Spinal cord (tissue), 9 donors: ENCODE measurements at regions not wholly inside any gene's neighbourhood (a gene's known extent, or its start where the extent isn't known, plus 50 kb on each side); places are given as distances from the start of the nearest gene placed in this dataset.

Source experiments
- DNase-seq, 6 donors: peaks; one replicate each; pipeline versions ENCODE4 v3.0.0 to v3.0.0-alpha.2; 2013 to 2015; ENCODE audit warnings: low spot score in 6 of 6, low read depth in 4 of 6
- H3K27ac ChIP-seq: one replicate; pipeline ENCODE4 v1.5.1; 2013; ENCODE audit warnings: low read depth, low read length, control low read depth
- H3K27me3 ChIP-seq: one replicate; pipeline ENCODE4 v1.6.1; 2013; ENCODE audit warnings: low read length; ENCODE audit not compliant: control insufficient read depth, insufficient read depth
- H3K36me3 ChIP-seq: one replicate; pipeline ENCODE4 v1.6.1; 2013; ENCODE audit warnings: low read length; ENCODE audit not compliant: control insufficient read depth, insufficient read depth
- H3K4me1 ChIP-seq: one replicate; pipeline ENCODE4 v1.6.1; 2013; ENCODE audit warnings: low read length; ENCODE audit not compliant: control insufficient read depth, insufficient read depth
- H3K4me3 ChIP-seq: one replicate; pipeline ENCODE4 v1.5.1; 2013; ENCODE audit warnings: low read depth, low read length, control low read depth
- H3K9me3 ChIP-seq: one replicate; pipeline ENCODE4 v1.6.1; 2013; ENCODE audit warnings: low read length; ENCODE audit not compliant: control insufficient read depth, insufficient read depth
- WGBS: methylation state at CpG from one replicate; pipeline ENCODE4 v1.1.5; 2013; ENCODE audit warnings: missing lambda C conversion rate; ENCODE audit not compliant: insufficient coverage; 5-methylcytosine and 5-hydroxymethylcytosine counted together
- donor health status: healthy.

DNA sequence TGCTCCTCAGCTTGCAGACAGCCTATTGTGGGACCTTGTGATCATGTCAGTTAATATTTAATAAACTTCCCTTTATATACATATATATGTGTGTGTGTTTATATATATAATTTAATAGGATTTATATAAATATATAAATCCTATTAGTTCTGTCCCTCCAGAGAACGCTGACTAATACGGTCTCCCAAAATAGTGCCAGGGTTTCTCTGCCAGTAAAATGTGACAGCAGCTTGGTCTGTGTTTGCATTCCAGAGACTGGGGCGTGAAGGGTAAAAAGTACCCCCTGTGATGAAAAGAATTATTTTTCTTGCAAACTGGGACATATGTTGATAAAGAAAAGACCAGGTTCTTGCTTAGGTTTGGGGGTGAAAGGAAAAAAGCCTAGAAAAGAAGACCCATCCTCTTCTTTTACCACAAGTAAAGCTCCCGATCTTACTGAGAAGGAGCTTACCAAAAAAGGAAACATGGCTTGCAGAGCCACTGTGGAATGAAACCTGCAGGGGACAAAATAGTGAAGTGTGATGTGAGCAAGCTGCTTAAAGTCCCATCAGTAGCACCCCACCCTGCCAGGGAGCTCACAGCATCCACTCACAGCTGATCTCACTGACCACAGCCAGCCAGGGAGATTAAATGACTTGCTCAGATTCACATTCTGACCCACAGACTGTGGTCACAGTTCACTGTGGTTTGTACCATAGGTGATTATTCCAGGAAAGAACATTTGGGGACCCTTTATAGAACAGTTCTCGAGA, 110.9 kb upstream of the RMP24 start:
- WGBS, result 100% methylated on average over 1 of the region's 5 CpGs
- H3K9me3 ChIP-seq, result no peaks in the 10 kb centered on the region
- H3K27me3 ChIP-seq, result no peaks in the 10 kb centered on the region
- H3K4me1 ChIP-seq, result no peaks in the 10 kb centered on the region
- no peak for DNase-seq
- no peaks in the 10 kb centered on the region for H3K36me3 ChIP-seq
- H3K4me3 ChIP-seq, result no peak overlapping the region
- H3K27ac ChIP-seq, result no peak overlapping the region

DNA sequence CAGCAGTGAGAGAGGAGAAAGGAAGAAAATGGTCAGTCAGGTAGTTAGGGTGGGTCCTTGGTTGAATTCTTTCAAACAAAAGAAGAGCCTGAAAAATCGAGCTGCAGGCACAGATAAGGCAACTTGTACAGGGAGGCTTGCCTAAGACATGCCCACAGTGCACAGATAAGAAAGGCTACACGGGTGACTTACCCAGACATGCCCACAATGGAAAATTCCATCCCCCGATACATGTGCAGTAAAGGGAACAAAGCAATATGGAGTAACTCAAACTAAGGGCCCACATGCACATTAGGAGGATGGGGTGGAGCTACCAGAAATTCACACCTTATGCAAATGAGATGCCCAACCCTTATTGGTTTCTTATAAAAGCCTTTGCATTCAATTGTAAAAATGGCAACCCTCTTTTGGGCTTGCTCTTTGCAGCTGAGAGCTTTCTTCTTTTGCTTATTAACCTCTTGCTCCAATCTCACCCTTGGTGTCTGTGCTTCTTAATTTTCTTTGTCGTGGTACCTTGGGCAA, 110.3 kb upstream of the RMP24 start:
- H3K27ac ChIP-seq, result no peak overlapping the region
- DNase-seq, result no peak
- 60% methylated on average over 1 of the region's 4 CpGs for whole genome bisulfite sequencing

DNA sequence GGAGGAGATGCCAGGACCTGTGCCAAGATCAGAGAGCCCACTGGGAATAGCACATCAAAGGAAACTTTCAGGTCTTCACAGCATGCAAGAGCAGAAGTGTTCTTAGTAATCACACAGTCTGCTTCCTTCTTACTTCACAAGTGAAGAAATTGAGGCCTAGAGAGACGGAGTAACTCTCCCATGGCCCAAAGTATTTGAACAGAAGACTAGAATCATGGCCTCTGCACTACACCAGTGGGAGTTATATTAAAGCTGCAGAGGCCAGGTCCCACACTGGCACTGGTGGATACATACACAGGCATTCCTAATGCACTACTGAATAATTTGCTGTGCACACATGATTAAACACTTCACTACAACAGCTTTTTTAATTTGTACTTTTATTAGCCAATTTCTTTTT, 107.6 kb upstream of the RMP24 start:
- DNase-seq, result peak in 1 of 6 donors; percentile 53
- H3K36me3 ChIP-seq, result no peaks in the 10 kb centered on the region
- no peaks in the 10 kb centered on the region for H3K9me3 ChIP-seq
- no peak overlapping the region for H3K27ac ChIP-seq
- no peak overlapping the region for H3K4me3 ChIP-seq
- H3K27me3 ChIP-seq, result no peaks in the 10 kb centered on the region
- 60% methylated on average over 1 of the region's 1 CpG for WGBS
- no peaks in the 10 kb centered on the region for H3K4me1 ChIP-seq

More for the DNA sequence above, 110.3 kb upstream of the RMP24 start:
- no peaks in the 10 kb centered on the region for H3K27me3 ChIP-seq
- H3K4me1 ChIP-seq, result no peaks in the 10 kb centered on the region
- no peaks in the 10 kb centered on the region for H3K36me3 ChIP-seq
- no peaks in the 10 kb centered on the region for H3K9me3 ChIP-seq
- no peak overlapping the region for H3K4me3 ChIP-seq

DNA sequence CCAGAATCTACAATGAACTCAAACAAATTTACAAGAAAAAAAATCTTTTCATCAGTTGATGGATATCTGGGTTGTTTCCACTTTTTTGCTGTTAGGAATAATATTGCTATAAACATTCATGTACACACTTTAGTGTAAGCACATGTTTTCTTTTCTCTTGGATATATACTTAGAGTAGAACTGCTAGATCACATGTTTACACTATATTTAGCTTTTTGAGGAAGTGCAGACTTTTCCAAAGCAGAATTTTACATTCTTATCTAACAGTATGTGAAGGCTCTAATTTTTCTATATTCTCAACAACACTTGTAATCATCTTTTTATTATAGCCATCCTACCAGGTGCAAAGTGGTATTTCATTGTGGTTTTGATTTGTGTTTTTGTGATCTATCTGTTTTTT, 103.6 kb upstream of the RMP24 start:
- Histone ChIP-seq H3K27me3 (no peaks in the 10 kb centered on the region), H3K36me3 (no peaks in the 10 kb centered on the region), H3K27ac (no peak overlapping the region), H3K9me3 (no peaks in the 10 kb centered on the region), H3K4me1 (no peaks in the 10 kb centered on the region), H3K4me3 (no peak overlapping the region)
- no peak for DNase-seq

DNA sequence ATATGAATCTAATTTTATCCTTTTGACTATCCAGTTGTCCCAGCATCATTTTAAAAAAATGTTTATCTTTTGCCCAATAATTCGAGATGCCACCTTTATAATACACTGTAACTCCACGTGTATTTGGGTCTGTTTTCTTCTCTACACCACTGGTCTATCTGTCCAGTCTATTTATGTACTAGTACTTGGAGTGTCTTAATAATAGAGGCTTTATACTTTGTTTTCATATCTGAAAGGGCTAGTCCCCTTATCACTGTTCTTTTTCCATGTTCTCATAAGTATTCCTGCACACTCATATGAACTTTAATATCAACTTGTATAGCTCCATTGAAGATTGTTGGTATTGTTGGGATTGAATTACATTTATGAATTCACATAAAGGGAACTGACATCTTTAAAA, 101.1 kb upstream of the RMP24 start:
- no peak for DNase-seq
- Histone ChIP-seq H3K4me3 (no peak overlapping the region), H3K27me3 (no peaks in the 10 kb centered on the region), H3K36me3 (no peaks in the 10 kb centered on the region), H3K9me3 (no peaks in the 10 kb centered on the region), H3K27ac (no peak overlapping the region), H3K4me1 (no peaks in the 10 kb centered on the region)
- no CpG with 5 or more reads among the region's 2 CpGs for WGBS

DNA sequence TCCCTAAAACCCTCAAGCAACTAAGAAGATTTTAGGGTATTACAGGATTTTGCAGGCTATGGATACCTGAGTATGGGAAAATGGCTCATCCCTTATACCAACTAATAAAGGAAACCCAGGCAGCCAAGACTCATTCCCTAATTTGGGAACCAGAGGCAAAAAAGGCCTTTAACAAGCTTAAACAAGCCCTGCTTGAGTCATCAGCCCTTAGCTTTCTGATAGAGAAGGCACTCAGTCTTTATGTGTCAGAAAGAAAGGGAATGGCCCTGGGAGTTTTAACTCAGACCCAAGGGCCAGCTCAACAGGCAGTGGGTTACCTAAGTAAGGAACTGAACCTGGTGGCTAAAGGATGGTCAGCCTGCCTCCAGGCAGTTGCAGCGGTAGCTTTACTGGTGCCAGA, 96.9 kb upstream of the RMP24 start:
- Histone ChIP-seq H3K27me3 (no peaks in the 10 kb centered on the region), H3K9me3 (no peaks in the 10 kb centered on the region), H3K27ac (no peak overlapping the region), H3K36me3 (no peaks in the 10 kb centered on the region), H3K4me1 (no peaks in the 10 kb centered on the region), H3K4me3 (no peak overlapping the region)
- no peak for DNase-seq
- WGBS, result no CpG with 5 or more reads among the region's 1 CpG

DNA sequence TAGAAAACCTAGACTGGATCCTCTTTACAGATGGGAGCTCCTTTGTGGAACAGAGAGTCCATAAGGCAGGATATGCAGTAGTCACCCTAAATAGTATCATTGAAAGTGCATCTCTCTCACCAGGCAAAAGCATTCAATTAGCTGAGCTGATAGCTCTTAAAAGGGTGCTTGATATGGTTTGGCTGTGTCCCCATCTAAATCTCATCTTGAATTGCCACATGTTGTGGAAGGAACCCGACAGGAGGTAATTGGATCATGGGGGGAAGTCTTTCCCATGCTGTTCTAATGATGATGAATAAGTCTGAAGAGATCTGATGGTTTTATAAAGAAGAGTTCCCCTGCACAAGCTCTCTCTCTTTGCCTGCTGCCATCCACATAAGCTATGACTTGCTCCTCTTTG, 96.2 kb upstream of the RMP24 start:
- Histone ChIP-seq H3K4me3 (no peak overlapping the region), H3K27ac (no peak overlapping the region), H3K27me3 (no peaks in the 10 kb centered on the region), H3K36me3 (no peaks in the 10 kb centered on the region), H3K4me1 (no peaks in the 10 kb centered on the region), H3K9me3 (no peaks in the 10 kb centered on the region)
- DNase-seq, result peak in 1 of 6 donors; percentile 42
- 60% methylated on average over 1 of the region's 1 CpG for WGBS

DNA sequence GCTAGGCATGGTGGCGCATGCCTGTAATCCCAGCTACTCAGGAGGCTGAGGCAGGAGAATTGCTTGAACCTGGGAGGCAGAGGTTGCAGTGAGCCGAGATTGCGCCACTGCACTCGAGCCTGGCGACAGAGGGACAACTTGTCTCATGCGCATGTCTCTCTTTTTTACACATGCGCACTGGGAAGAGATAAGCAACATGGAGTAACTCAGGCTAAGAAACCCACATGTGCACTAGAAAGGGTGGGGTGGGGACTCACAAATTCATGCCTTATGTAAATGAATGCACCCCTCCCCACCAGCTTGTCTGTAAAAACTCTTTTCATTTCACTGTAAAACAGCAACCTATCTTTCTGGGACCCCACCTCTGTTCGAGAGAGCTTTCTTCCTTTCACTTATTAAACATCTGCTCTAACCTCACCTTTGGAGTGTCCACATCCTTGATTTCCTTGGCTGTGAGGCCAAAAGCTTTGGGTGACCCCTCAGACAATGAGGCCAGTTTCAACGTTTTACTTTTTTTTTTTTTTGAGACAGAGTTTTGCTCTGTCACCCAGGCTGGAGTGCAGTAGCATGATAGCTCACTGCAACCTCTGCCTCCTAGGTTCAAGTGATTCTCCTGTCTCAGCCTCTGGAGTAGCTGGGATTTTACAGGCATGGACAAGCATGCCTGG, 91.6 kb upstream of the RMP24 start:
- no peaks in the 10 kb centered on the region for H3K27me3 ChIP-seq
- no peak for DNase-seq
- no peaks in the 10 kb centered on the region for H3K4me1 ChIP-seq
- no peak overlapping the region for H3K27ac ChIP-seq
- 88% methylated on average over 4 of the region's 9 CpGs for WGBS
- H3K9me3 ChIP-seq, result no peaks in the 10 kb centered on the region
- H3K4me3 ChIP-seq, result no peak overlapping the region
- H3K36me3 ChIP-seq, result no peaks in the 10 kb centered on the region

DNA sequence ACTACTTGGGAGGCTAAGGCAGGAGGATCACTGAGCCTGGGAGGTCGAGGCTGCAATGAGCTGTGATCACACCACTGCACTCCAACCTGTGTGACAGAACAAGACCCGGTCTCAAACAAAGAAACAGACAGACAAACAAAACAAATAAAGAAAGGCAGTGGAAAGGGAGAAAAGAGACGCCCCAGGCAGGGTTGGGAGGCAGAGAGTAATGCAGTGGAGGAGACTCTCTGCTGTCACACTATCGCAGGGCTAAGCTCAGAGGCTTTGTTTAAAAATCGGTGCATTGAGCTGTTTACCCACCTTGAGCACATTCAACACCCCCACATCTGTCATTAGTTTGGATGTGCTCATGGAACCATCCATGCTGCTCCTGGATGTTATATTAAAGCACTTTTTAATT, 84.2 kb upstream of the RMP24 start:
- Histone ChIP-seq H3K4me1 (no peaks in the 10 kb centered on the region), H3K27ac (no peak overlapping the region), H3K4me3 (no peak overlapping the region), H3K36me3 (no peaks in the 10 kb centered on the region), H3K9me3 (no peaks in the 10 kb centered on the region), H3K27me3 (no peaks in the 10 kb centered on the region)
- DNase-seq, result peak in 1 of 6 donors; percentile 44
- no CpG with 5 or more reads among the region's 5 CpGs for WGBS

DNA sequence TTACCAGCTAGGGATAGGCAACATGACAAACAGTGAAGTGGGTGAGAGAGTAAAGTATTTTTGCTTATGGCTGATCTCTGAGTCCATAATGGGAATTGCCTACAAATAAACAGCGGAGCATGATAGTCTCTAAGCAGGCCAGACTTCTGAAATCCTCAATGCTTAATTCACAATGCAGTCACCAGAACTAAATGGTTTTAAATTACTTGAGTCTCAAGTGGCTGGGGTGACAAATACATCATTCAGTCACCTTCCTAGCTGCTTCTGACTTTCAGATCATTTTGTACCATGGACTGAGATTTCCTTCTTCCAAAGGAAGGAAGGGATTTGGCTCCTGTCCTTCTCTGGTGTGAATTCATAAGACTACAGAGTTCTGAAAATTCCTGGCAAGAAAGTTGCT, 82.8 kb upstream of the RMP24 start:
- Histone ChIP-seq H3K27me3 (no peaks in the 10 kb centered on the region), H3K4me1 (no peaks in the 10 kb centered on the region), H3K27ac (no peak overlapping the region), H3K9me3 (no peaks in the 10 kb centered on the region), H3K36me3 (no peaks in the 10 kb centered on the region), H3K4me3 (no peak overlapping the region)
- no CpG with 5 or more reads among the region's 1 CpG for WGBS
- peak in 1 of 6 donors; percentile 27 for DNase-seq
